C4-2B (cell line): ENCODE measurements at regions not wholly inside any gene's neighbourhood (a gene's known extent, or its start where the extent isn't known, plus 50 kb on each side); places are given as distances from the start of the nearest gene placed in this dataset.

Experiments used
- ZFX ChIP-seq: fragments of 450-650 bp; IDR thresholded peaks from 2 replicates; pipeline ENCODE4 v1.6.1; 2017
- TF ChIP-seq, protein P1 (sequence below): fragments of 450-650 bp; conservative IDR thresholded peaks from 2 replicates; pipeline ENCODE4 v1.5.1; 2017; ENCODE audit warnings: mild to moderate bottlenecking

DNA sequence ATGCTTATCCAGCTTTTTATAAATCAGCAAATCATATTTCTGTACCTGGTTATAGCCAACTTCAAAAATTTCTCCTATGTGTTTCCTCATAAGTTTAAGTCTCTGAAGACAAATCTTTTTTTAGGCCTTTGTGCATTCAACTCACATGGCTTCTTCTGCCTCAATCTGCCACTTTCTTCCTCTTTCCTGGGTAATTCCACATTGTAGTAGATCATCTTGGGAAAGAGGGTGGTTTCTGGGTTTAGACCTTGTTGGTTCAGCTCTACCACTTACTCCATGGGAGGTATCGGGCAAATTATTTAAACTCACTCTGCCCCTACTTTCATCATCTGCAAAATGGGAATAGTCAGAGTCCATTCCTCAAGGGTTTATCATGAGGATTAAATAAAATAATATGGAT lies 707.0 kb upstream of the ZEB2 start:
- TF ChIP-seq, protein P1, sequence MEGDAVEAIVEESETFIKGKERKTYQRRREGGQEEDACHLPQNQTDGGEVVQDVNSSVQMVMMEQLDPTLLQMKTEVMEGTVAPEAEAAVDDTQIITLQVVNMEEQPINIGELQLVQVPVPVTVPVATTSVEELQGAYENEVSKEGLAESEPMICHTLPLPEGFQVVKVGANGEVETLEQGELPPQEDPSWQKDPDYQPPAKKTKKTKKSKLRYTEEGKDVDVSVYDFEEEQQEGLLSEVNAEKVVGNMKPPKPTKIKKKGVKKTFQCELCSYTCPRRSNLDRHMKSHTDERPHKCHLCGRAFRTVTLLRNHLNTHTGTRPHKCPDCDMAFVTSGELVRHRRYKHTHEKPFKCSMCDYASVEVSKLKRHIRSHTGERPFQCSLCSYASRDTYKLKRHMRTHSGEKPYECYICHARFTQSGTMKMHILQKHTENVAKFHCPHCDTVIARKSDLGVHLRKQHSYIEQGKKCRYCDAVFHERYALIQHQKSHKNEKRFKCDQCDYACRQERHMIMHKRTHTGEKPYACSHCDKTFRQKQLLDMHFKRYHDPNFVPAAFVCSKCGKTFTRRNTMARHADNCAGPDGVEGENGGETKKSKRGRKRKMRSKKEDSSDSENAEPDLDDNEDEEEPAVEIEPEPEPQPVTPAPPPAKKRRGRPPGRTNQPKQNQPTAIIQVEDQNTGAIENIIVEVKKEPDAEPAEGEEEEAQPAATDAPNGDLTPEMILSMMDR, result no peak
- no peak for TF ChIP-seq ZFX
